DMS 273 (cell line): ENCODE measurements at regions not wholly inside any gene's neighbourhood (a gene's known extent, or its start where the extent isn't known, plus 50 kb on each side); places are given as distances from the start of the nearest gene placed in this dataset.
A peak's percentile ranks its signal among the peaks of the same experiment; 100 is the strongest.

Experiments
- DNase-seq: peaks from one replicate; lab custom pipeline; 2025; ENCODE audit not compliant: unreplicated experiment; lab: John Stamatoyannopoulos, UW

- no peak for DNase-seq
These were observed 132.7 kb downstream of the RDH14 start for GRCh38 chr2:18427762-18428161.

GRCh38 chr2:18426174-18426573 lies 134.3 kb downstream of the RDH14 start:
- no peak for DNase-seq

GRCh38 chr2:18425210-18425703 lies 135.2 kb downstream of the RDH14 start:
- DNase-seq: no peak

- DNase-seq: no peak
These were observed 136.8 kb downstream of the RDH14 start for GRCh38 chr2:18423636-18424035.

GRCh38 chr2:18422432-18423165 lies 137.9 kb downstream of the RDH14 start:
- no peak for DNase-seq

- DNase-seq: peak; percentile 4
These were observed 146.6 kb downstream of the RDH14 start for GRCh38 chr2:18413676-18414396.

- DNase-seq: no peak
These were observed 147.3 kb downstream of the RDH14 start for GRCh38 chr2:18412980-18413675.

GRCh38 chr2:18411626-18412025 lies 148.8 kb downstream of the RDH14 start:
- DNase-seq: no peak

- DNase-seq: no peak
These were observed 149.9 kb downstream of the RDH14 start for GRCh38 chr2:18410543-18410942.

GRCh38 chr2:18408638-18409037 lies 151.8 kb downstream of the RDH14 start:
- no peak for DNase-seq

GRCh38 chr2:18406219-18406618 lies 154.2 kb downstream of the RDH14 start:
- no peak for DNase-seq

GRCh38 chr2:18404708-18405107 lies 155.7 kb downstream of the RDH14 start:
- peak; percentile 46 for DNase-seq

- no peak for DNase-seq
These were observed 156.4 kb downstream of the RDH14 start for GRCh38 chr2:18403921-18404522.

- no peak for DNase-seq
These were observed 157.6 kb downstream of the RDH14 start for GRCh38 chr2:18402831-18403230.

- DNase-seq: no peak
These were observed 159.0 kb downstream of the RDH14 start for GRCh38 chr2:18401471-18401870.

GRCh38 chr2:18399601-18400000 lies 160.9 kb downstream of the RDH14 start:
- DNase-seq: no peak

GRCh38 chr2:18398833-18399232 lies 161.6 kb downstream of the RDH14 start:
- no peak for DNase-seq

- no peak for DNase-seq
These were observed 164.0 kb downstream of the RDH14 start for GRCh38 chr2:18396329-18397010.

- DNase-seq: no peak
These were observed 164.9 kb downstream of the RDH14 start for GRCh38 chr2:18395555-18395954.

GRCh38 chr2:18387441-18388206 lies 172.8 kb downstream of the RDH14 start:
- DNase-seq: peak; percentile 85
